ENCODE measurements at regions not wholly inside any gene's neighbourhood (a gene's known extent, or its start where the extent isn't known, plus 50 kb on each side); places are given as distances from the start of the nearest gene placed in this dataset.
"Not testable (repeated sequence)": the region's sequence is repeated elsewhere in the genome, so short reads cannot be mapped to it uniquely, and the experiment has no call there.

GRCh38 chr14:29390081-29390832 lies 537.4 kb downstream of the PRKD1 start:
- no peak for DNase-seq
- in situ Hi-C loops (cut with MboI; ENCODE audit: low pct_unique_long_range_greater_than_20kb, low sequenced_read_pairs) = no loop called here

DNA sequence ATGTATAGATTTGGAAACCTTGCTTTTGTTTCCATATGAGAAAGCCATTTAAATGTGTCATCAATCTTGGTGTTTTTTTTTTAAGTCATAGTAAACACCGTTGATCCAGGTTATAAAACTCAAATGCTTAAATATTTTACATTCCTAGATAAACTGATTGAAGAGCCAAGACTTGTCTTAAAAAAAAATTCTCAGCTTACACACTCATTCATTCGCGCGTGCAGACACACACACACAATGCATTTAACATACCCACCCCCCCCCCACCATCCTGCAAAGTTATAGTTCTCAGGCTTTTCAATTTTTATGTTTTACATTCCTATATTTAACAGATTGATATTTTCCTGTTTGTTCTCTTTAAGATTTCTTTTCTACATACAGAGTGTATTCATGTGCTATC lies 536.4 kb downstream of the PRKD1 start:
- DNase-seq = no peak
- in situ Hi-C loops (cut with MboI; ENCODE audit: low pct_unique_long_range_greater_than_20kb, low sequenced_read_pairs) = no loop called here

GRCh38 chr14:29391801-29392200 lies 535.8 kb downstream of the PRKD1 start:
- in situ Hi-C loops (cut with MboI; ENCODE audit: low pct_unique_long_range_greater_than_20kb, low sequenced_read_pairs) = no loop called here

GRCh38 chr14:29392287-29392686 lies 535.4 kb downstream of the PRKD1 start:
- no peak for DNase-seq
- in situ Hi-C loops (cut with MboI; ENCODE audit: low pct_unique_long_range_greater_than_20kb, low sequenced_read_pairs) = no loop called here

More at GRCh38 chr14:29391801-29392200, 535.8 kb downstream of the PRKD1 start:
- DNase-seq = no peak

DNA sequence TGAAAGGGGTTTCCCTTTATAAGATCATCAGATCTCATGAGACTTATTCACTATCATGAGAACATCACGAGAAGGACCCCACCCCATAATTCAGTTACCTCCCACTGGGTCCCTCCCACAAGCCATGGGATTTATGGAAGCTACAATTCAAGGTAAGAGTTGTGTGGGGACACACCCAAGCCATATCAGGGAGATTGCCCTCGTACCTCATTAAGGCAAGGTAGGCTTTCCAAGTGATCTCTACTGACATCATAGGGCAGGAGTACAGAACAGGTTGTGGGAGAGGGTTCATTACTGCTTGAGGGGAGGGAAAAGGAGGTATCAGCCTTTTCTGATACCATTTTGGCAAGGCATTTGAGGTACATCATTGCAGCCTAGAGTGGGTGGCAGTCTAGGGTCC lies 524.6 kb downstream of the PRKD1 start:
- DNase-seq = no peak
- in situ Hi-C loops (cut with MboI; ENCODE audit: low pct_unique_long_range_greater_than_20kb, low sequenced_read_pairs) = no loop called here

DNA sequence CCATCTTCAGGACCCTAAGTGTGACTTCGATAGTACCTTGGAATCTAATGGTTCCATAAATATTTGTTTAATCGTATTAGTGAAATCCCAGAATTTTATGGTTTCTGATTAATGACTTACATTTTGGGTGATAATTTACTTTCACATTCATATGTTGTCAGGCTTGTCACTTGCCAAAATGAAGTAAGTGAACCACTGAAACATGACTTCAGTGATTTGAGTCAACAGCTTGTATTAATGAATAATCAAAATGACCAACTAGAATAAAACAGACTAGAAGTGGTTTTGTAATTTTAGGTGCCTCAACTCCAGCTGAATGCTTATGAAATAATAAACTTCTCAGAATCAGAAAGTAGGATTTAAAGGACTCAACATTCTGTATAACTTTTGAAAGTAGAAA lies 517.1 kb downstream of the PRKD1 start:
- in situ Hi-C loops (cut with MboI; ENCODE audit: low pct_unique_long_range_greater_than_20kb, low sequenced_read_pairs) = no loop called here
- DNase-seq = no peak

- DNase-seq; in situ Hi-C loops (cut with MboI; ENCODE audit: low pct_unique_long_range_greater_than_20kb, low sequenced_read_pairs): not testable (repeated sequence)
Observed at GRCh38 chr14:29414931-29415330, 512.7 kb downstream of the PRKD1 start.

DNA sequence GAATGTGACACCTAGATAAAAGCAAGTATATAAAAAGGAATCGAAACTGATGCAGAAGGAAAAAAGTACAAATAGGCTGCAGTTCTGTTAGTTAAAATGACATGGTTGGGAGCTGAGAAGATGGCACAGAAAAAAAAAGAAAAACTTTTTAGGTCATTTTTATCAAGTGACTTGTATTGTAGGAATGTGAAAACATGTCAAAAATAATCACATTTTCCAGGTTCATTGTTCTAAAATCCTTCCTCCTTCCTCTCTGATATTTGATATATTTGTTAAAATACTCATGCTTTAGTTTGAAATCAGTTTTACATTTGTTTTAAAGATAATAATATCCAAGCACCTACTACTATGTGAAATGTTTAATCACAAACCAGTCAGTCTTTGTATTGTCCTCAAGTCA lies 507.9 kb downstream of the PRKD1 start:
- in situ Hi-C loops (cut with MboI; ENCODE audit: low pct_unique_long_range_greater_than_20kb, low sequenced_read_pairs) = no loop called here

DNA sequence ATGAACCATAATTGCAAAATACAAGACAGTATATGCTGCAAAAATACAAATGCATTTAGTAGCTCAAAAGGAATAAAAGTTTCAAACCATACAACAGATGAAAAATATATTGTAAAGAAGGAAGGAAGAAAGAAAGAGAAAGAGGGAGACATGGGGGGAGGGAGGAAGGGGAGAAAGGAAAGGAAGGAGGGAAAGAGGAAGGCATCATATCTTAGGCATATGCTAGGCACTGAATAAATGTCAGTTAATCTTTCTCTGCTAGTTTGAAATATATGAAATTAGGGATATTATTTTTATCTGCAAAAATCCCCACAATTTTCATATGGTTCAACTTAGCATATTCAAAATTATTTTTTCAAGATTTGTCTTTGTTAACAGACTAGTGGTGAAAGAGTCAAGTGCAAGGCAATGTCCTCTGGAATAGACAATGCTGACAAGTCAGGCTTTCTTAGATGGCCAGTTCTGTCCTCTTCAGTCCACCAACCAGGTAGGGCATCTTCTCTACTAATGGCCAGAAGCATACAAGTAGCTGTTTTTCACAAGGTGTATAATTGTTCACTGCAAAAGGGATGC lies 506.4 kb downstream of the PRKD1 start:
- DNase-seq = no peak
- in situ Hi-C loops (cut with MboI; ENCODE audit: low pct_unique_long_range_greater_than_20kb, low sequenced_read_pairs) = no loop called here

More for the DNA sequence above, 507.9 kb downstream of the PRKD1 start:
- no peak for DNase-seq

DNA sequence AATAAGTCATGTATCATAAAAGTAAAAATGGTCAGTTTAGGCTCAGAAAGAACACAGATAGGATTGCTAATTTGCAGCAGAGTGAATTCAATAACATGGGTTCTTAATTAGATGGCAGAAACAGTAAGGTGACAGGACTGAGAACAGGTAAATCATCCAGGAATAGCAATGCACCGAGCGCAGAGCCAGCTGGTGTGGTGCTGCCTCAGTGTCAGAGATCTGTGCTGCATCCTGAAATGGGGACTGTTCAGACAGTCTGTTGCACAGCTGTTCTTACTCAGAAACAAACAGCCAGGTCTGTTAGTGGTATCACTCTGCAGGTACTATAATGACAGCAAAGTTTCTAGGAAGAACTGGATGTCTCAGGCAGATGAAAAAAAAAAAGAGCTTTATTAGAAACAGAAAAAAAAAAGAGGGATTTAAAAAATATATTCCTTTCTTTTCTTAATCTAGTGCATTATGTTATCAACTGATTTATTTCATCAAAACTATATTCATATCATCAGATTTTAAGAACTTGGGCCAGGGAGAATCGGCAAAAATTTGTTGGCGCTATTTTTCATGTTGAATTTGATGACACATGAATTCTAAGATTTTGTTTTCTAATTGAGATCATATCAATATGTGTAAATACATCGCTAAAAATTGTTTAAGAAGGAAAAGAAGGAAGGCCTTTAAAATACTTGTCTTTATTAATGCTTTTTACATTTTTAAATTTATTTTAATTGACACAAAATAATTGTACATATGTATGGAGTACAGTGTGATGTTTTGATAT lies 501.8 kb downstream of the PRKD1 start:
- no peak for DNase-seq
- in situ Hi-C loops (cut with MboI; ENCODE audit: low pct_unique_long_range_greater_than_20kb, low sequenced_read_pairs) = no loop called here

DNA sequence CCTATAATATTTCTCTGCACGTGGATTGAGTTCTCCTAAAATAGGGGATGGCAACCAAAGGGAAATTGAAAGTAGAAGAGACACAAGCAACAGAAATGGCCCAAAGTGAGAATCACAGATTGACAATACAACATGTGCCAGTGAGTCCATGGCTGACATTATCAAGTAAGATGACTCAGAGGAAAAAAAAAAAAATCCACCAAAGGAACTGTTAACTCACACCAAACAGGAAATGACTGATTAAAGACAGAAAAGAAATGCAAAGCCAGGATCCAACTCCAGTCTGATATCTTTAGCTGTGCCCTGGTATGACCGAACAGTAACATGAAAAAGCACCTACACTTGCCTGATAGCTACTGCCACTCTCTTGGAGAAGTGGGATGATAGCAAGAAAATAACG lies 485.0 kb downstream of the PRKD1 start:
- no peak for DNase-seq
- in situ Hi-C loops (cut with MboI; ENCODE audit: low pct_unique_long_range_greater_than_20kb, low sequenced_read_pairs) = no loop called here

DNA sequence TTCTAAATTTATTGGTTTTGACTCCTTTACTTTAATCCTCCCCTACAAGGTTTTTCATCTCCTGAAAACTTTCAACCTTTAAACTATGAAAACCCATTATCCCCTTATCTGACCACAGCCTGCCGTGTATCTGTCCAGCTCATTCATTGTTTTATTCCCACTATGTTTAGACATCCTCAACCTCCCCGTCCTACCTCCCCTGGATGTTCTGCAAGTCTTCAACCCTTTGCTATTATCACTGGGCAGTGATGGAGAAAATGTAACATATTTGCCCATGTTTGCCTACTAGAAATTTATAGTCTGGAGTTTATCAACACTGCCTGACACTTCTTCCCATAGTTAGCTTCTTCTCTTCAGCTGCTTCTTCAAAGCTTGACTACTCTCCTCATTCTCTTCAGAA lies 483.4 kb downstream of the PRKD1 start:
- in situ Hi-C loops (cut with MboI; ENCODE audit: low pct_unique_long_range_greater_than_20kb, low sequenced_read_pairs) = no loop called here

GRCh38 chr14:29444805-29445204 lies 482.8 kb downstream of the PRKD1 start:
- DNase-seq = no peak
- in situ Hi-C loops (cut with MboI; ENCODE audit: low pct_unique_long_range_greater_than_20kb, low sequenced_read_pairs) = no loop called here

More for the DNA sequence above, 483.4 kb downstream of the PRKD1 start:
- no peak for DNase-seq

DNA sequence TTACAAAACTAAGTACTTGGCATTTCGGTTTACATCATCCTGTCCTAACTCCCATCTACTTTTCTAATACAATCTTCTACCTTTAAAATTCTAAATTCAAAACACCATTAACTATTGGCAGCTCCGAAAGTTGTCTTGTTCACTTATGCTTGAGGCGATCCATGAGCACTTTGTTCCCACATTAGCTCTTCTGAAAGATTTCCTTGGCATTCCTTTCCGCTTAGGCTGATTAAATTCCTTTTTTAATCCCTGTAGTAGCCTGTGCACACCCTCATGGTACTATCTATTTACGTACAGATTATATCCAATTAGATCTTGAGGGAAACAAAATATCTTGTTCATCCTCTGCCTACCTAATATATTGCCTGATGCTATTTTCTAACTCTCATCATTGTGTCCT lies 480.7 kb downstream of the PRKD1 start:
- in situ Hi-C loops (cut with MboI; ENCODE audit: low pct_unique_long_range_greater_than_20kb, low sequenced_read_pairs) = no loop called here

GRCh38 chr14:29451941-29452340 lies 475.7 kb downstream of the PRKD1 start:
- in situ Hi-C loops (cut with MboI; ENCODE audit: low pct_unique_long_range_greater_than_20kb, low sequenced_read_pairs) = no loop called here
- DNase-seq = no peak

More for the DNA sequence above, 480.7 kb downstream of the PRKD1 start:
- DNase-seq = no peak

GRCh38 chr14:29453045-29453444 lies 474.6 kb downstream of the PRKD1 start:
- DNase-seq = no peak
- in situ Hi-C loops (cut with MboI; ENCODE audit: low pct_unique_long_range_greater_than_20kb, low sequenced_read_pairs) = no loop called here

DNA sequence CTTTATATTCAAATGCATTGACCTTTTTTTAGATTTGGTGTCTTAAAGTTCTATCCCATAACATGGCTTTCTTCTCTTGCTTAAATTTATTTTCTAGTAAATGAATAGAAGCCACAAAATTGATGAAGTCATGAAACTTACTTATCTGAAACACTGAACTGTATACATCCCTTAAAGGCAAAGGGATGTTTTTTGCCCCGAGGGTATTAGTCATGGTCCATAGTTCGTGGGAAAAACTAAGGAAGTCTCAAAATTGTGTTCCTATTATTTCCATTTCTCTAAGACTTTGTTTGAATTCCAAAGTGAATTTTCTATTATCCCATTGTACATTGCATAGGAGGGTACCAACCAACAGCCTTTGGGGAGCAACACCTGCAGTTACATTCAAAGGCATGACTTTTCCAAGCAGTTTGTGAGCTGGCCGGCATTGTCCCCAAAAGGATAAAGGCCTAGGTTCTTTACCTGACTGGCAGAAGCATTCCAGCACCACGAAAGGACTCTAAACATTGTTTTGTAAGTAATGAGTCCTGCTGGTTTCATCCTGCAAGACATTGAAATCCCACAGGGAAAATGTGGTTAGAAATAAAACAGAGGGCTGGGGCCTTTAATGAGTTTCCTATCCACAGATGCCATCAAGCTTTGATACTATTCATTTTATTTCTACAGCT lies 473.5 kb downstream of the PRKD1 start:
- no peak for DNase-seq
- in situ Hi-C loops (cut with MboI; ENCODE audit: low pct_unique_long_range_greater_than_20kb, low sequenced_read_pairs) = no loop called here

DNA sequence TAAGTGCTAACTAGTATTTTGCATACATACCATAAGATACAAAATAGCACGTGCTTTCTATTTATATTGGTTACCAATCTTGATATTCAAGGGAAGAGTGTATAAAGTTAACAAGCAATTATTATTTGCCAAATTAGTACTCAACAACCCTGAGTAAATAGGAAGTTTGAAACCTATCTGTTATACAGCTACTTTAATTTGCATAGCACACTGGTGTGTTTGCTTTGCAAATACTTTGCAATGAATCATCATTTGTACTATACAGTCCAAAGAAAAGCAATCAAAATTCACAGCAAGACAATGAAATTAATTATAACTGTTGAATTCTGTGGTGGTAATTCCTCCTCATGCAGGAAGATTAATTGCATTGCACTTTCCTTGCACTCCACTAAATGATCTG lies 469.1 kb downstream of the PRKD1 start:
- in situ Hi-C loops (cut with MboI; ENCODE audit: low pct_unique_long_range_greater_than_20kb, low sequenced_read_pairs) = no loop called here
- DNase-seq = no peak

DNA sequence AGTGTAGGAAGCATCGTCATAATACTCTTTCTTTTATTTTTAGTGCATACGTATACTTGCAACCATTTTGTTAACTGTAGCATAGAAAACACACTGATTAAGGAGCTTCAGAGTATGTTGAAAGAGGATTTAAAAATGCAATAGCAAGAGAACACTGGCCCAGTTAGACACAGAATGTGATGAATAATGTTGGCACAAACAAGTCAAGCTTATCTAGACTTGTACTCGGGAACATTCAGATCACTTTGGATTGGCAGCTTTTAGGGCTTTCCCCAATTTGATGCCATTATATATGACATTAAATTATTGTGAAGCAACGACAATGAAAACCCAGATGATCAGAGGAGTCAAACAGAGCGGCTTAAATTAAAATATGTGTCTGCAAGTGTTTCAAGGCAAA lies 468.1 kb downstream of the PRKD1 start:
- DNase-seq = no peak

More for the DNA sequence above, 468.1 kb downstream of the PRKD1 start:
- in situ Hi-C loops (cut with MboI; ENCODE audit: low pct_unique_long_range_greater_than_20kb, low sequenced_read_pairs) = no loop called here
